SIG-M5 treated with dmso at 0.1 percent for 504 hours (cell line): ENCODE measurements at regions not wholly inside any gene's neighbourhood (a gene's known extent, or its start where the extent isn't known, plus 50 kb on each side); places are given as distances from the start of the nearest gene placed in this dataset.

Experiments used
- DNase-seq: peaks from one replicate; lab custom pipeline; 2025; ENCODE audit not compliant: unreplicated experiment; lab: John Stamatoyannopoulos, UW

DNA sequence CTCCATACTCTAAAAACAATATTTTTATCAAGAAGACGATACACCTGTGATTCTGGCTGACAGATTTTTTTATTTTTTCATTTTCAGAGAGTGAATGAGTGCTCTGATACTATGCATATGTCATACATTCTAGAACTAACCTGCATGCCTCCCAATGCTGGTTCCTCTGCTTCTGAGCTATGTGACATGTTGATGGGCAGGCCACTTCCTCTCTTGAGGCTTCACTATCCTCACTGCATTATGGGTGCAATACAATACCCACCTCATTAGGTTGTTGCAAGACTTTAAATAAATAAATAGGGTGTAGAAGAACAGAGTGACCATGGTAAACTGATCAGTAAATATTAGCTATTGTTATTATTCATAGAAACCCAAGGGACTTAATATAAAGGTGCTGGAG, 408.3 kb downstream of the HNRNPD start:
- no peak for DNase-seq

DNA sequence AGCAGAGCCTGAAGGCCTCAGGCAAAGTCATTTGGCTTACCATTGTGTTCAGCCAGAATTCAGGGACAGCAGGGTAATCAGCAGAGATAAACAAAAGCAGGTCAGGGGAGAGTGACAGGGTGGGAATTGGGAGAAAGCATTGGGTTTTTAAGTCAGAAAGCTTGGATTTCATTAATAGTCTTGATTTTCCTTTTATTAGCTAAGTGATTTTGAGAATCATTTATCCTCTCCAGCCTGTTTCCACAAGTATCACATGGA, 410.1 kb downstream of the HNRNPD start:
- no peak for DNase-seq

DNA sequence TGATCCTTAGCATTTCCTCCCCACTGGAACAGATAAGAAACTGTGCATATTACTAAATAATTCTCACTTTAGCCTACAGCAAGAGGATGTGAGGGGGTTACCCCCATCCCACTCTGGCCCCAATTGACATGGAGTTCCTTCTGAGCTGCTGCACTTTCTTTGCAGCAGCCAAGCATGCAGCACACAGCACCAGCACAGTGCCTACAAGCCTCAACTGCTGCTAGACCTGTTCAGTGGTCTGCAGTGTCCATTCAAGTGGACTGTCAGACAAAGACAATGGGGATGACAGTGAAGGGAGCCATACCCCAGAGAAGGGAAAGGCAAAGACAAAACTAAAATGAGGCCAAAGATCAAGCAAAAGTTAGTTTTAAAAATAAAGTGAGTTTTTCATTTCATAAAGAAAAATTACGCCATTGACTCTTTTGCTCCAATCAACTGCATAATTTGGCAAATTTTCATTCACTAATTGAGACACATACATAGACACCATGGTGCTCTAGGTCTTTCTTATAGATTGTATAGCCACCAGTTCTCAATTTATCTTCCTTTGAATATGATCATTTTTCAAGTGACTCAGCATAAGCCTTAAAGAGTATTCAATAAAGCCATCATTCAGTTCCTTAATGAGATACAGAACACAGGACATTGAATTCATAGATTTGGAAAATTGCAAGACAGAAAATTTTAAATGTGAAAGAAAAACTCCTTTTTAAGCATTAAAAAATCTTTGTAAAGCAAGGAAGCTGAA, 410.6 kb downstream of the HNRNPD start:
- no peak for DNase-seq

DNA sequence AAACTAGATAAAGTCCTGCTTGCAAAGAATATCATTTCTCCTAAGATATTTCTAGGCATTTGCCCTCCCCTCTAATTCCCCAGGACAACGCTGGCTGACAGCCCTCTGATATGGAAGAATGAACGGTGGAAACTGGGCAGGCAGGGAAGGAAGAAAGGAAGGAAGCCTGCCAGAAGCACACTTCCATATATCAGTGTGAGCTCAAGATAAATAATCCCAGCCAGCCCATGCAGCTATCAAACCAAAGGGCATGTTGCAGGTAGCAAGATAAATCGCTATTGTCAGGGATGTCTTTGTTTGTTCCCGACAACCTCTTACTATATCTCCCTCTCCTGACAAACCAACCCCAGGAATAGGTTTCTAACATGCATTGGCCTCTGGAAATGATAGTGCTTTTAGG, 412.8 kb downstream of the HNRNPD start:
- no peak for DNase-seq

DNA sequence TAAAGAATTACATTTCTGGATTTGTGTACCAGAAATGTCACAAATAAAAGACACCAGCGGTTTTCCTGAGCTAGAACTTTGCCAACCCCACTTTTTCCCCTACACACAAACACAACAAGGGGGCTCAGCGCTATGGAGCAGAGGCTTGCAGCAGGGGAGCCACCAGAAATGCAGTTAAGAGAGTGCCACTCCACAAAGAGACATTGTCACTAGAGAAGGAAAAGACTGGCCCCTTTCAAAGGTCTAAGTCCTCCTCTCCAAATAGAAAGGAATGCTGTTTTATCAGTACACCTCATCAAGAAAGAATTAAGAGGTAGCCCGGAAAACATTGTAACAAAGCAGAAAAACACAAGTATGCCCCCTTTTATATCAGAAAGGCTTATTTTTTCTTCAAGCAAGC, 419.5 kb downstream of the HNRNPD start:
- no peak for DNase-seq

DNA sequence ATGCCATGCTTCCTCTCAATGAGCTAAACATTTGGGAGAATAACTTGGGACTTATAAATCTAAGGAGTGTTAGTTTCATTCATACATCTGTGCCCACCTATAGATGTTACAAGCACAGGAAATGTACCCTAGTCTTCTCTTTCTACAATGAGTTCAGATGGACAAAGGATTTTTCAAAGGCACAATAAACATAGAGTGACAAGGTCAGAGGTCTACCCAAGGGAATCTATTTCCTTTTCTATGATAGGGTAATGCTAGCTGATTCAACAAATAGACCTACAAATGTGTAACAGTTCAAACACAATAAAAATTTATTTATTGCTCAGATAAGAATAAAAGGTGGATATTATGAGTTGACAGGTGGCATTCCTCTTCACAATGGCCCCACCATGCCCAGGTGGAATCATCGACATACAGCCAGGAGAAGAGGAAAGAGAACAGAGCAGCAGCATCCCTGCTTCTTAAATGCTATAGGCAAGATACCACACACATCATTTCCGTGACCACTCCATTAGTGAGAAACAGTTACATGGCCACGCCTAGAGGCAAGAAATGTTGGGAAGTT, 421.8 kb downstream of the HNRNPD start:
- no peak for DNase-seq

DNA sequence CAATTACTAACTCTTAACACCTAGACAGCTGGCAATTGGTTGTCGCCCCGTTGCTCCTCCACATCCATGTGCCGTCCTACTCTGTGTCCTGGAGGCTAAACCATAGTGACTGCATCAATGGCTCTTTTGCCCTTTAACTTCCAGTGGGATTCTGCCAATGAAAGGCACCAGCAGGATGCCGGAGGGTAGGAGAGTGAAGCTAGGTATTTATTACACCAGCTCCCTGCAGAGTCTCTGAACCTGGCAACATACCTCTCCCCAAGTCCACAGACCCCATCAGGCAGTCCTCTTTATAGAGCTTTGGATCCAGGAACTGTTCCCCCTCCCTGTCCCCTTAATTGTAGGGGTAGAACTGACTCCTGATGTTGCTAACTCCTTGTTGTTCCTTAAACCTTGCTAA, 426.8 kb downstream of the HNRNPD start:
- no peak for DNase-seq

DNA sequence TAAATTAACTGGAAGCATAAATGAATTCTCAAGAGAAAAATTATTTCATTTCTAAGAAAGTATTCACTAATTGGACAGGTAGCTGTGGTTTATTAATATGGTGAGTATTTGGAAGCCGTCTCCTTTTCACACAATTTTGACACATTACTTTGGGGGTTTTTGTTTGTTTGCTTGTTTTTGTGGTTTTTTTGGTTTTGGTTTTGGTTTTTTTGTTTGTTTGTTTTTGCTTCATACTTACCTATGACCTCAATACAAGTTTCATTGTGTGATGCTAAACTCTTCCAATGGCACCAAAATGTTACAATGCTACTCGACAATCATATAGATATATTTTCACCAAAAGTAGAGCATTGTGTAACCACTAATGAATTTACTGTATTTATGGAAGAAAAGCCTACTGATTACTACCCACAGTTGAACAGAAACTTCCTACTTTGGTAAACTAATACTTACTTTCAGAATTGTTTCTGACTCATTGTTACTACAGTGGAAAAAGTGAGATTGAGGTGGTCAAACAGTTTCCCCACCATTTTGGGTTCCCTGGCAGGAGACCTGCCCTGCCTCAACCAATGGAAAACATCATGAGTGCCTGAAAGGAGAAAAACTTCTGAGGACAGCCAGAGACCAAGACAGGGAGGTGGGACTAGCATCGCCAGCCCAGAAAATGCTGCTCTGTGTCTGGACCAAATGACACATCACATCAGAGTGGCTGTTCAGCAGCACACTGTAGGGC, 443.1 kb downstream of the HNRNPD start:
- DNase-seq, result no peak

DNA sequence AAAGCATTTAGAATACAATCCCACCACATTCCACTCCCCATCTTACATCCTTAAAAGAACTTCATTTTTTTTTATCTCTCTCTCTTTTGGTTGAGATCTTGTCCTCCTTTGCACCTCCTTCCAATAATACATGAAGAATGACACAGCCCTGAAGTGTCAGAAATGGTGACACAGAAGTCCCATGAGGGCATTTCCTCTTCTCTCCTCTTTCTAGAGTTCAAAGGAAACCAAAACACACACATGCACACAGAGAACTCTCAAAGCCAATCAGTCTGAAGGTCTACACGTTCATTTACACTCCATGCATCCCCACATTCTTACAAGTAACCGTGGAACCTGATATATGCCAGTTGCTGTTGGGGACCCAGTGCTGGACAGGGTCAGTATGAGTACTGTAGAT, 450.7 kb downstream of the HNRNPD start:
- no peak for DNase-seq

DNA sequence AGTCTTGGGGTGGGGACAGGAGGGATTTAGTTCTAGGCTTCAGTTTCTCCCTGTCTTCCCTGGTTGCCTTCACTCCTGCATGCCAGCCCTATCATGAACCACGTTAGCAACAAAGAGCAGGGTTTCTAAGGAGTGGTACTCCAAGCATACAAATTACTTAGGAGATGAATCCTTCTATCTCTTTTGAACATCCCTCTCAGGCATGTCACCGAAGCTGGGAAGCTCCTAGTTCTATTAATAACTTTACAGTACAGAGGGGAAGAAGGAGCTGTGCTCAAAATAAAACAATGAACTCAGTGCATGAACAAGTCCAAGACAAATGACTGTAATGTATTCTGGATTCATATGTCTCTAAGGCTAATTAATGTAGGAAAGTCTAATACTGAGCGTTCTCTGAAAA, 450.6 kb upstream of the RASGEF1B start:
- no peak for DNase-seq

DNA sequence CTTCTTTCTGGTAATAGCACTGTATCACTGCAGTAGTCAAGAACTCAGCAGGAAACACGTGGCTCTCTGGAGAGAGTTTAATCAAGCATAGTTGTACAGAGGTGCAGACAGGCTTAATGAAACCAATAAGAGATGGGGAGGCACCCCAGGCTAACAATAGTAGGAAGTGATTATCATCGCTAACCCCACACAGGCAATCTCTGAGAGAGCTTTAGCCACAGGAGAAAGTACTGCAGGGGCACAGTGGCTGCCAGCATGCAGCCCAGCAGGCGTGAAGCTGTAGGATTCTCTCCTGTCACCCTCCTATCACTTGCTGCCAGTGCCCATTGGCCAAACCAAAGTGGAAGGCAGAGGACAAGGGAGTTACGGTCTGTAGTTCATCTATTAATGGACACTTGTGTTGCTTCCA, 450.0 kb upstream of the RASGEF1B start:
- DNase-seq, result no peak

DNA sequence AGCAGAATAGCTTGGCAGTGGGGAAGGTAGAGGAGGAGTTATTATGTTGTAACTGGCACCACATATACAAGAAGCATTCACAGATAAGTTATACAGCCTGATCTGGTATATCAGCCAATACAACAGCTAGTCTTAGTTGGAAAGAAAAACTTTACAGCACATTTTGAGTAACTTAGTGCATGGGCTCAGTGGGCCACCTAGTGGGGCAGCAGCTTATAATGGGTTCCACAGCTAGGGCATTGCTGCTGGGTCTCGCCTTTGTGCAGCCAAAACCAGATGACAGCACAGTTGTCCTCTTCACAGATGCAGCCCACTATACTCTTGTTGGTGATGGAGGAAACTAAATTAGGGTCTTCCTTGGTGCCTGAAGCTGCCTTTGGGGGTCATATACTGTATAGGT, 448.1 kb upstream of the RASGEF1B start:
- DNase-seq, result no peak

DNA sequence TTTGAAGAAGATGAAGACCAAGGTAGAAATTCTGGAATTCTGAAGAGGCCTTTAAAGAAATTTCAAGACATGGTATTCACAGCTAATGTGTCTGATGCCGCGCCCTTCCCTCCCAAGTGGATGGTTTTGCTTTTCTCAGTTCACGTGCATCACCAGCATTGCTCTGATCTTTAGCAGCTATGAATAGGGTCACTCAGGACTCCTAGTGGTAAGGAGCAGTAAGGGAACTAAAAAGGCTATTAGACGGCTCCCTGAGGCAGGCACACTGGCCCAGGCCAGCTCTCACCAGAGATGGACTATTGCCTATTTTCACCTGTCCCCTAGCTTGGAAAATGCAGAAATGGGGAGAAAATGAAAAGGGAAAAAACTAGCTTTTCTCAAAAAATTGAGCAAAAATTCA, 447.5 kb upstream of the RASGEF1B start:
- peak; percentile 28 for DNase-seq

DNA sequence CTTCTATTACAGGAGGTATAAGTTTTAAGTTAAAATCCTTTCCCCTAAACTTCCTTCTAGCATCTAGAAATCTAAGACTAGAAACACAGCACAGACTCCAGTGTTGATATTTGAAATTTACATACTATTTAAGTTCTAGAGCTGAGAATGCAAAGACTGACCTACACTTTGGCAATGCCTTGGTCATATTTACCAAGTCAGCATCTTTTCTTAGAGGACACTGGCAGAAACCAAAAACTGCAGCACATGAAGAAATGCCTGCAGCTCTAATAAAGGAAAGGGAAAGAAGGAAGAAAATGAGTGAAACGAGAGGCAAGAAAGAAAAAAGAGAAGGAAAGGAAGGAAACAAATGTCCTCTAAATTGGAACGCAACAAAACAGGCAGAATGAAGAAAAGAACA, 443.7 kb upstream of the RASGEF1B start:
- DNase-seq, result no peak

DNA sequence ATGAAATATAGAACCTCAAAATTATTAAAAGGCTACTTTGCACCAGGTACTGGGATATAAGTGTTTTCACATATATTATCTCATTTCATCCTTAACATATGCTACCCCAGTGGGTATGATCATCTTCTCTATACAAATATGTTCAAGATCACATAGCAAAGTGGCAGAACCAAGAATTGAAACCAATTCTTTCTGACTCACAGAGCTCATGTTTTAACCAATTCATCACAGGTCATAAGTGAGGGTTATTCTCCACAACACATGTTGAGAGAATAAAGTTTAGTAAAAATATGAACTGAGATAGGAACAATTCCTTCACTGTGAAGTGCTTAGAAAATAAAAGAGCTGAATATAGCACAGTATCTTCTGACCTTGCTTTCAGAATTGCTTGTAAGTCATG, 442.9 kb upstream of the RASGEF1B start:
- no peak for DNase-seq

DNA sequence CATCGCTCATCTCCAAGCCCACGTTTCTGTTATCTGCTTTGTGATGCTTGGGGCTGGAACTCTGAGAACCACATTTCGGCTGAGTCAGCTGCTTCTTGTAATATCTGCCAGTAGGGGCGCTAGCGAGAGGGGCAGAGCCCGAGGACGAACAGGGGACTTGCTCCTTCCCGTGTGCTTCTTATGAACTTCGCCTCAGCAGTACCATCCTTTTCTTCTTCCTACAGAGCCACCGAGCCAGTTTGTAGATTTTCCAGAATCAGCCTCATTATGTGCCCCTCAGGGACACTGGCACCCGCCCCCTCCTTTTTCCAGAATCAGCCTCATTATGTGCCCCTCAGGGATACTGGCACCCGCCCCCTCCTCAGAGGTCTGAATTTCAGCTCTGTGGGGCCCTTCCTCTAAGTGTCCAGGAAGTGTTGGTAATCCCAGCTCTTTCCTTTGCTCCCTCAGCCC, 441.7 kb upstream of the RASGEF1B start:
- peak; percentile 54 for DNase-seq

DNA sequence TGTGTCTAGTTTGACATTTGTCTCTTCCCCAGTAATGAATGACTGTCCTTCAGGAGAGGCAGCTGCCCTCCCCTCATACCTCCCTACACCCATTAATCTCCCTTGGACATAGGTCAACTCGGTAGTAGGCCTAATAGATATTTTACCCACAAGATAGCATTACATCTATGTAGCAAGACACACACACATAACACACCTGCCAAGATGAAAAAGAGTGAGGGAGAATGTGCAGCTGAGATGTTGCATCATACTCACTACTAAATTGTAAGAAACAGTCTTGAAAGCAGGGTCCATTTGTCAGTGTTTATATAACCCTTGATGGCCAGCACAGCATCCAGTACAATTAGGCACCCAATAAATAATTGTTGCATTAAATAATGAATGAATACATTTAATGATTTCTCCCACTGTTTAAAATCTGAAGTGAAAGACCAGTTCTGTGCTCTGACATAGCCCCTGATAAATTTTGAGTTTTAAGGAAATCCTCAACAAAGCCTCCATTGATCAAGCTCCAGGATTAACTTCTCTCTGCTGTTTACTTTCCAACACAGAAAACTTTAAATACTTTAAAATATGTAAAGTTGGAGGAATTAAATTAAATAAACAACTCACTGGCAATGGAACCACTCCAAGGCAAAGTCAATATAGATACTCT, 440.8 kb upstream of the RASGEF1B start:
- no peak for DNase-seq

DNA sequence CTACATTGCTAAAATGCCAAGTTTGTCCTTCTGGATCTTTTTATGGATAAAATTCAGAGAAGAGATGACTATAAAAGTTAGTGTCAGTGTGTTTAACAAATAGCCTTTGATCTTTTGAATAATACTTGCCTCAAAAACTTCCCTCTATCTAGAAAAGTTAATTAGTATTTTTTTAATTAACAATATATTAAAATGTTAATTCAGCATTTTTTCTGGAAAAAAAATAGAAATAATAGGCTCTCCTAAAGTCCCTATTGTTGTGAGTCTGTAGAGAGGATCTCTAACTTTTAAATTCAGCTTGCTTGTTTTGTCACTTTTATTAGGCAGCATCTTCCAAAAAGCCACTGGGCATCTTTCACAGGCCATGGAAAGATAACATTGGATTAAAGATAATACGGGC, 435.2 kb upstream of the RASGEF1B start:
- no peak for DNase-seq

DNA sequence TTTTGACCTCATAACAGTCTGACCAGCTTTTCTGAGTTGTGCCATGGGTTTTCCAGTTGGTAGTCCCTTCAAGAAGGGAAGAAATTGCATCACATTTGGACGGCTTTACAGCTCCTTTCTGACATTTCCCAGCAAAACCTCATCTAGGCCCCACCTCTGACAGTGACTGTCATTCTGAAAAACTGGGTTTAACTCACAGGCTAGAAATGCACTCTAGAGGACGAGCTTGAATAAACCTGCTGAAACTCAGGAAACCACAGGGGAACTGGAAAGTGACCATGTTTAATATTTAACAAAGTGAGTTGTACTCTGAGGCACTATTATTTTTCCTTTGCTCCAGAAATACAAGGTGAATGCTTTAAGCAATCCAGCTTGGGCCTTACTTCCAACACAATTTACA, 434.3 kb upstream of the RASGEF1B start:
- DNase-seq, result no peak

DNA sequence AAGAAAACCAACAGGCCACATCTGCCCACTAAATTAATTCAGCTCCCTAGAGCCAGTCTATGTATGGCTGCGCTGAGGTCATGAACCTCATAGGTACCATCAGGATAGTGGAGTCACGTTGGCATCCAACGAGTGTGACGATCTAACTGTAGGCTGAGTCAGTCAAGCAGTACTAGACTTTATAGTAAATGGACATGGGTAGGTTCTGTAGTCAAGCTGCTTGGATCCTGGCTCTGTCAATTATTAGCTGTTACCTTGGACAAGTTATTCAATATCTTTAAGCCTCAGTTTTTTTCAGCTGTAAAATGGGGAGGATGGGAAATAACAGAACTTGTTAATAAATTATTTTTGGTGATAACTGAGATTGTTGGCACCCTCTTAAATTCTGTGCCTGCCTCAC, 432.4 kb upstream of the RASGEF1B start:
- DNase-seq, result no peak

DNA sequence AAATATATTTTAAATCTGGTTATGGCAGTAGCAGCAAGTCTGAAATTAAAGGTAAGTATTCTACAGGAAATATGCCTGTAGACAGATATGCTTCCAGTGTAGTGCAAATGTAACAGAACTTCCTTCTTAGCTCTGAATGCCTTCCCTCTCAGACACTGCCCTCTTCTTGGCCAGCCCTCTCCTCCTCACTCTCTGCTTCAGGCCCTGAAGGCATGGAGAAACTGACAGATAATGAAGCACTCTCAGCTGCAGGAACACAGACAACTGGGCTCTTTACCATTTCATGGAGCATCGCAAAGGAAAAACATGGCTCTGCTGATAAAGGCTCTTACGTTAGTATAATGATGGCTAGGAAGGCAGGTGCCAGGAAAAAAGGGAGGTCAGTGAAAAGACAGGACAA, 431.5 kb upstream of the RASGEF1B start:
- DNase-seq, result no peak

DNA sequence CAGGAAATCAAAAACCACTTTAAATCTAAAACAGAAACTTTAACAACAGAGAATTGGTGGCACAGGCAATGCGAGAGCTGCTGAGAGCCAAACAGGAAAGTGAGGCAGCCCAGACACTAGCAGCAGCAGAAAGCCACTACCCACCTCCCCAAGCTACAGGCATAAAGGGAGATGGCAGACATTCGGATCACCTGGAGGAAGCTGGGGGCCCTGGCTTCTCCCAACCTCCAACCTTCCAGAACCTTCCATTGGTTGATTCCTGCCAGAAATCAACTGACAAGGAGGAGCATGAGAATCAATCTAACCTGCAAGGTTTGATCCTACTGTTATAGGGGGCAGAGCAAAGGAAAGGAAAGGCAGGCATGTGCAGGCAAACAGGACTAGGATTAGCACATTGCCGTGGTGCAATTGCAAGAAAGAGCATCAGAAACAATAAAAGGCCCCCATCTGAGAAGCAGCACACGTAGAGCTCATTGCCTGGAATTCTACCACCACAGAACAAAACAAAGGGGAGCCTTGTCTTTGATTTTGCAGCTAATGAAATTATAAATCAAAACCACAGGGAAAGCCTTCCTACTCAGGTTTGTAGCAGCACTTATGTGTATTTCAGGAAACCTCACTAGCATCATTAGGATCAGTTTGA, 427.3 kb upstream of the RASGEF1B start:
- DNase-seq, result no peak
